ENCODE measurements at regions not wholly inside any gene's neighbourhood (a gene's known extent, or its start where the extent isn't known, plus 50 kb on each side); places are given as distances from the start of the nearest gene placed in this dataset.

GRCh38 chr12:103053089-103053488, 95.6 kb downstream of the ASCL1 start:
- TF ChIP-seq CTCF (IDR thresholded peaks at IDR 0.05) (no peak), EP300 (IDR thresholded peaks at IDR 0.05; ENCODE audit: borderline replicate concordance in 1 of 2, low read depth in 1 of 2, low read length in 1 of 2) (no peak)
